ENCODE measurements at regions not wholly inside any gene's neighbourhood (a gene's known extent, or its start where the extent isn't known, plus 50 kb on each side); places are given as distances from the start of the nearest gene placed in this dataset.

GRCh38 chr12:93979189-93979588 is 169.2 kb upstream of the PLXNC1 start:
- Mint-ChIP-seq H3K4me1 (ENCODE audit: low read depth) (peaks cover 45% of the 10 kb centered on the region), H3K36me3 (ENCODE audit: low read depth) (no peaks in the 10 kb centered on the region), H3K27ac (peak overlapping the region; percentile 79), H3K4me3 (no peak overlapping the region), H3K9me3 (no peaks in the 10 kb centered on the region), H3K27me3 (ENCODE audit: insufficient read depth) (no peaks in the 10 kb centered on the region; the same call in none of the 2 replicates)
- DNase-seq, result peak; percentile 35
- TF ChIP-seq CTCF (IDR thresholded peaks at IDR 0.05), result peak; percentile 77

- Mint-ChIP-seq H3K36me3 (ENCODE audit: low read depth) (no peaks in the 10 kb centered on the region), H3K4me1 (ENCODE audit: low read depth) (peaks cover 44% of the 10 kb centered on the region), H3K9me3 (no peaks in the 10 kb centered on the region), H3K27me3 (ENCODE audit: insufficient read depth) (no peaks in the 10 kb centered on the region; the same call in none of the 2 replicates), H3K27ac (no peak overlapping the region), H3K4me3 (no peak overlapping the region)
- no peak for DNase-seq
- no peak for TF ChIP-seq CTCF (IDR thresholded peaks at IDR 0.05)
Observed at GRCh38 chr12:93980711-93981110, 167.7 kb upstream of the PLXNC1 start.

- Mint-ChIP-seq H3K27ac (no peak overlapping the region), H3K4me1 (ENCODE audit: low read depth) (peaks cover 44% of the 10 kb centered on the region), H3K4me3 (no peak overlapping the region), H3K9me3 (no peaks in the 10 kb centered on the region), H3K36me3 (ENCODE audit: low read depth) (no peaks in the 10 kb centered on the region), H3K27me3 (ENCODE audit: insufficient read depth) (no peaks in the 10 kb centered on the region; the same call in 1 of the 2 replicates)
- no peak for TF ChIP-seq CTCF (IDR thresholded peaks at IDR 0.05)
- no peak for DNase-seq
Observed at GRCh38 chr12:93981411-93981810, 167.0 kb upstream of the PLXNC1 start.

- Mint-ChIP-seq H3K9me3 (no peaks in the 10 kb centered on the region), H3K36me3 (ENCODE audit: low read depth) (no peaks in the 10 kb centered on the region), H3K4me3 (no peak overlapping the region), H3K4me1 (ENCODE audit: low read depth) (peaks cover 38% of the 10 kb centered on the region), H3K27ac (peak overlapping the region; percentile 37), H3K27me3 (ENCODE audit: insufficient read depth) (no peaks in the 10 kb centered on the region; the same call in 1 of the 2 replicates)
- TF ChIP-seq CTCF (IDR thresholded peaks at IDR 0.05), result no peak
- peak; percentile 68 for DNase-seq
Observed at GRCh38 chr12:93982771-93983315, 165.5 kb upstream of the PLXNC1 start.

- TF ChIP-seq CTCF (IDR thresholded peaks at IDR 0.05), result no peak
- Mint-ChIP-seq H3K4me1 (ENCODE audit: low read depth) (peaks cover 29% of the 10 kb centered on the region), H3K4me3 (no peak overlapping the region), H3K27me3 (ENCODE audit: insufficient read depth) (no peaks in the 10 kb centered on the region; the same call in 1 of the 2 replicates), H3K27ac (no peak overlapping the region), H3K9me3 (no peaks in the 10 kb centered on the region), H3K36me3 (ENCODE audit: low read depth) (no peaks in the 10 kb centered on the region)
- no peak for DNase-seq
Observed at GRCh38 chr12:93984005-93984404, 164.4 kb upstream of the PLXNC1 start.
